GM12892 (cell line): ENCODE measurements at regions not wholly inside any gene's neighbourhood (a gene's known extent, or its start where the extent isn't known, plus 50 kb on each side); places are given as distances from the start of the nearest gene placed in this dataset.

Experiments used
- POLR2A ChIP-seq: IDR thresholded peaks from 2 replicates; pipeline ENCODE4 v1.6.1; 2011; ENCODE audit warnings: low read depth, low read length, control low read depth
- TAF1 ChIP-seq: IDR thresholded peaks from 2 replicates; pipeline ENCODE4 v1.6.1; 2011; ENCODE audit warnings: low read depth, mild to moderate bottlenecking, control low read depth, low read length, borderline replicate concordance

DNA sequence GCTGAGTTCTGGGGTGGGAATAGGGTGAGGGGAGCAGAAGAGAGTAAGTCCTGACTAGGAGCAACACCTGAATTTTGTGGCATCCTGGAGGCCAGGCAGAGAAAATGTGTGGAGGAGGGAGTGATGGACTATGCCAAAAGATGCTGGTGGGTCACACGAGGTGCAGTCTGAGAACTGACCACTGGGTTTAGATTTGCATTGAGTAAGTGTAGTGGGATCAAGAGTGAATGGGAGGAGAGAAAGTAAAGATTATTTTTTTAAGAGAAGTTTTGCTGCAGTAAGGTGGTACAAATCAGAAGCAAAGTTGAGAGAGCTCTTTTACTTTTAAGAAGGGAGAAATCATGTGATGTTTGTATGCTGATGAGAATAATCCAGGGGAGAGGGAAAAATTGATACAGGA, 405.1 kb downstream of the DLEU7 start:
- TF ChIP-seq POLR2A (no peak), TAF1 (no peak)
